22Rv1 (cell line): ENCODE measurements at regions not wholly inside any gene's neighbourhood (a gene's known extent, or its start where the extent isn't known, plus 50 kb on each side); places are given as distances from the start of the nearest gene placed in this dataset.

ENCODE experiments used
- ZFX ChIP-seq: fragments of 450-650 bp; IDR thresholded peaks from 2 replicates; pipeline ENCODE4 v1.6.1; 2017; ENCODE audit warnings: antibody characterized with exemption, borderline replicate concordance
- TF ChIP-seq, protein P1 (sequence below): fragments of 450-650 bp; IDR thresholded peaks from 2 replicates; pipeline ENCODE4 v1.5.1; 2017; ENCODE audit warnings: mild to moderate bottlenecking

DNA sequence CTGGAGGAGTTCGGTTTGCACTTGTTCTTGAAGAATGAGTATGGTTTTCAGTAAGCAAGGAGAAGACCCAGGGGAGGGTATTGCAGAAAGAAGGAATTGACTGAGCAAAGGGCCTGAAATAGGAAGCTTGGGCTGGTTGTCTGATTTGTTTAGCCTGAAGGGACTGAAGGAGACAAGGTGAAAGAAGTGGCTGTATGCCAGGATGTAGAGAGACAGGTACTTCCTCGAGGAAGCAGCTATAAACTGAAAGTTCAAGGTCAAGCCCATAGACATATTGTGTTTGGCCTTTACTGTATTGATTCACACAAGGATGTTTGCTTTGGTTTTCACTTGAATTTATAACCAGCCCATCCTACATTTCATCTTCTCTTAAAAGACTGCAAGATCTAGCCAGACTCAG is 183.1 kb downstream of the PALM2AKAP2 start:
- TF ChIP-seq, protein P1, sequence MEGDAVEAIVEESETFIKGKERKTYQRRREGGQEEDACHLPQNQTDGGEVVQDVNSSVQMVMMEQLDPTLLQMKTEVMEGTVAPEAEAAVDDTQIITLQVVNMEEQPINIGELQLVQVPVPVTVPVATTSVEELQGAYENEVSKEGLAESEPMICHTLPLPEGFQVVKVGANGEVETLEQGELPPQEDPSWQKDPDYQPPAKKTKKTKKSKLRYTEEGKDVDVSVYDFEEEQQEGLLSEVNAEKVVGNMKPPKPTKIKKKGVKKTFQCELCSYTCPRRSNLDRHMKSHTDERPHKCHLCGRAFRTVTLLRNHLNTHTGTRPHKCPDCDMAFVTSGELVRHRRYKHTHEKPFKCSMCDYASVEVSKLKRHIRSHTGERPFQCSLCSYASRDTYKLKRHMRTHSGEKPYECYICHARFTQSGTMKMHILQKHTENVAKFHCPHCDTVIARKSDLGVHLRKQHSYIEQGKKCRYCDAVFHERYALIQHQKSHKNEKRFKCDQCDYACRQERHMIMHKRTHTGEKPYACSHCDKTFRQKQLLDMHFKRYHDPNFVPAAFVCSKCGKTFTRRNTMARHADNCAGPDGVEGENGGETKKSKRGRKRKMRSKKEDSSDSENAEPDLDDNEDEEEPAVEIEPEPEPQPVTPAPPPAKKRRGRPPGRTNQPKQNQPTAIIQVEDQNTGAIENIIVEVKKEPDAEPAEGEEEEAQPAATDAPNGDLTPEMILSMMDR, result no peak
- no peak for TF ChIP-seq ZFX
